Right lobe of liver (tissue), 4 donors: ENCODE measurements at regions not wholly inside any gene's neighbourhood (a gene's known extent, or its start where the extent isn't known, plus 50 kb on each side); places are given as distances from the start of the nearest gene placed in this dataset.

Experiments used
- POLR2A ChIP-seq: fragments of 450-650 bp; IDR thresholded peaks from one replicate; pipeline ENCODE4 v1.6.1; 2017; ENCODE audit warnings: antibody characterized with exemption, mild to moderate bottlenecking
- TF ChIP-seq, protein P1 (sequence below), 4 donors: fragments of 200-600 bp in 3 of 4; fragments of 450-650 bp in 1 of 4; IDR thresholded peaks; one replicate each; pipeline versions ENCODE4 v1.5.1 to v1.8.0; 2016 to 2022; ENCODE audit warnings: antibody characterized with exemption in 4 of 4, mild to moderate bottlenecking in 2 of 4
- donor health status: DM: no; HTN: no; CAD: no.
- donor health status: DM: no; HTN: no; CAD: no.
- donor health status: DM: no; HTN: yes; CAD: no.

DNA sequence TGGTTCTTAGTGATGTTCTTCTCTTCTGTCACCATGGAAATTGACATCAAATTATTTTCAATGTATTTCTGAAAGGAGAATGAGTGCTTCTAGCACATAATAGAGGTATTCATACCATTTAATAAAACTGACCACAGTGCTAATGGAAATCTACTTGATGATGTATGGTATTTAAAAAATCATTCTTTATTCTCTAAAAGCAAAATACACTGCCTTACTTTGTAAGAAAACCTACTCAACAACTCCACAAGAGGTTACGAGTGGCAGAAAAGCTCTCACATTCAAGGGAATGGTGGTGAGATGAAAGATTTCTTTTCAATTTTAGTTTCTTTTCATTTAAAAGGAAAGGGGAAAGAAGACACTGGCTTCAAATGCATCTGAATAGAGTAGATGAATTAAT lies 382.3 kb upstream of the CHST9 start:
- TF ChIP-seq, protein P1, sequence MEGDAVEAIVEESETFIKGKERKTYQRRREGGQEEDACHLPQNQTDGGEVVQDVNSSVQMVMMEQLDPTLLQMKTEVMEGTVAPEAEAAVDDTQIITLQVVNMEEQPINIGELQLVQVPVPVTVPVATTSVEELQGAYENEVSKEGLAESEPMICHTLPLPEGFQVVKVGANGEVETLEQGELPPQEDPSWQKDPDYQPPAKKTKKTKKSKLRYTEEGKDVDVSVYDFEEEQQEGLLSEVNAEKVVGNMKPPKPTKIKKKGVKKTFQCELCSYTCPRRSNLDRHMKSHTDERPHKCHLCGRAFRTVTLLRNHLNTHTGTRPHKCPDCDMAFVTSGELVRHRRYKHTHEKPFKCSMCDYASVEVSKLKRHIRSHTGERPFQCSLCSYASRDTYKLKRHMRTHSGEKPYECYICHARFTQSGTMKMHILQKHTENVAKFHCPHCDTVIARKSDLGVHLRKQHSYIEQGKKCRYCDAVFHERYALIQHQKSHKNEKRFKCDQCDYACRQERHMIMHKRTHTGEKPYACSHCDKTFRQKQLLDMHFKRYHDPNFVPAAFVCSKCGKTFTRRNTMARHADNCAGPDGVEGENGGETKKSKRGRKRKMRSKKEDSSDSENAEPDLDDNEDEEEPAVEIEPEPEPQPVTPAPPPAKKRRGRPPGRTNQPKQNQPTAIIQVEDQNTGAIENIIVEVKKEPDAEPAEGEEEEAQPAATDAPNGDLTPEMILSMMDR (IDR thresholded peaks at IDR 0.05): no peak
- TF ChIP-seq POLR2A: no peak
